CD1c-positive myeloid dendritic cell (primary cell): ENCODE measurements at regions not wholly inside any gene's neighbourhood (a gene's known extent, or its start where the extent isn't known, plus 50 kb on each side); places are given as distances from the start of the nearest gene placed in this dataset.
"Not testable (repeated sequence)": the region's sequence is repeated elsewhere in the genome, so short reads cannot be mapped to it uniquely, and the experiment has no call there.

Source experiments
- DNase-seq: peaks from one replicate; pipeline ENCODE4 v3.0.0-alpha.2; 2016; ENCODE audit errors: extremely low spot score

GRCh38 chr11:114929351-114930000, 251.1 kb downstream of the NXPE2 start:
- DNase-seq, result no peak

GRCh38 chr11:114938799-114939198, 260.5 kb downstream of the NXPE2 start:
- DNase-seq, result no peak

GRCh38 chr11:114942207-114942606, 263.9 kb downstream of the NXPE2 start:
- no peak for DNase-seq

- no peak for DNase-seq
Observed at GRCh38 chr11:114949614-114950351, 271.5 kb downstream of the NXPE2 start.

- no peak for DNase-seq
Observed at GRCh38 chr11:114953039-114953438, 274.7 kb downstream of the NXPE2 start.

GRCh38 chr11:114955923-114956322, 277.6 kb downstream of the NXPE2 start:
- DNase-seq, result no peak

- no peak for DNase-seq
Observed at GRCh38 chr11:114956566-114956965, 278.2 kb downstream of the NXPE2 start.

GRCh38 chr11:114959953-114960505, 281.7 kb downstream of the NXPE2 start:
- DNase-seq, result no peak

GRCh38 chr11:114960819-114961218, 282.5 kb downstream of the NXPE2 start:
- not testable (repeated sequence) for DNase-seq

- DNase-seq, result no peak
Observed at GRCh38 chr11:114964676-114965214, 286.4 kb downstream of the NXPE2 start.

GRCh38 chr11:114970927-114971645, 292.8 kb downstream of the NXPE2 start:
- no peak for DNase-seq

- no peak for DNase-seq
Observed at GRCh38 chr11:114972105-114972504, 293.8 kb downstream of the NXPE2 start.

GRCh38 chr11:114977651-114978050, 299.3 kb downstream of the NXPE2 start:
- DNase-seq, result no peak

GRCh38 chr11:114982141-114982540, 303.8 kb downstream of the NXPE2 start:
- no peak for DNase-seq

- DNase-seq, result no peak
Observed at GRCh38 chr11:114984611-114985163, 306.4 kb downstream of the NXPE2 start.

- no peak for DNase-seq
Observed at GRCh38 chr11:114986365-114986764, 308.0 kb downstream of the NXPE2 start.

GRCh38 chr11:114987186-114987760, 308.9 kb downstream of the NXPE2 start:
- no peak for DNase-seq

GRCh38 chr11:114988644-114989043, 310.3 kb downstream of the NXPE2 start:
- no peak for DNase-seq

- DNase-seq, result no peak
Observed at GRCh38 chr11:114989536-114989935, 311.2 kb downstream of the NXPE2 start.

- no peak for DNase-seq
Observed at GRCh38 chr11:115005663-115006062, 327.3 kb downstream of the NXPE2 start.

GRCh38 chr11:115007851-115008250, 329.5 kb downstream of the NXPE2 start:
- DNase-seq, result no peak

- DNase-seq, result no peak
Observed at GRCh38 chr11:115008799-115009198, 330.5 kb downstream of the NXPE2 start.
